Neural cell (in vitro differentiated cells): ENCODE measurements at regions not wholly inside any gene's neighbourhood (a gene's known extent, or its start where the extent isn't known, plus 50 kb on each side); places are given as distances from the start of the nearest gene placed in this dataset.

Experiments
- H2AFZ ChIP-seq: fragments of 200-600, 300-800 bp; sonication (generic), shearing (Covaris generic); 2 replicates; pipeline ENCODE4 v1.6.0; 2014; ENCODE audit warnings: low read depth, mild to moderate bottlenecking, antibody characterized with exemption, low read length, moderate library complexity
- H3F3A ChIP-seq: fragments of 200-600 bp; shearing (Covaris generic); 2 replicates; pipeline ENCODE4 v1.6.1; 2016; ENCODE audit warnings: mild to moderate bottlenecking, moderate library complexity, mixed read lengths, antibody characterized with exemption, low read length; ENCODE audit not compliant: insufficient read depth, poor library complexity, severe bottlenecking
- H3K27ac ChIP-seq: fragments of 200-600, 300-800 bp; sonication (generic), shearing (Covaris generic); 2 replicates; pipeline ENCODE4 v1.5.1; 2014; ENCODE audit warnings: mild to moderate bottlenecking, low read length, moderate library complexity
- H3K27me3 ChIP-seq: fragments of 300-800, 200-600 bp; sonication (generic), shearing (Covaris generic); 2 replicates; pipeline ENCODE4 v1.6.0; 2014; ENCODE audit warnings: mild to moderate bottlenecking, low read depth, low read length, moderate library complexity; ENCODE audit not compliant: insufficient read depth
- H3K36me3 ChIP-seq: fragments of 300-800, 200-600 bp; sonication (generic), shearing (Covaris generic); 2 replicates; pipeline ENCODE4 v1.5.1; 2014; ENCODE audit warnings: mild to moderate bottlenecking, antibody characterized with exemption, low read length, moderate library complexity; ENCODE audit not compliant: insufficient read depth
- H3K4me2 ChIP-seq: fragments of 300-800, 200-600 bp; sonication (generic), shearing (Covaris generic); 2 replicates; pipeline ENCODE4 v1.6.0; 2014; ENCODE audit warnings: mild to moderate bottlenecking, low read length
- H3K4me3 ChIP-seq: fragments of 300-800, 200-600 bp; sonication (generic), shearing (Covaris generic); 2 replicates; pipeline ENCODE4 v1.5.1; 2014; ENCODE audit warnings: mild to moderate bottlenecking, low read length, moderate library complexity
- H3K79me2 ChIP-seq: fragments of 200-600 bp; shearing (Covaris generic); replicated peaks from 2 replicates; pipeline ENCODE4 v1.6.0; 2014; ENCODE audit warnings: mild to moderate bottlenecking, low read length, moderate library complexity; ENCODE audit not compliant: insufficient read depth
- H3K9ac ChIP-seq: fragments of 300-800, 200-600 bp; sonication (generic), shearing (Covaris generic); 2 replicates; pipeline ENCODE4 v1.6.1; 2016; ENCODE audit warnings: mild to moderate bottlenecking, low read length, mixed read lengths
- H3K9me2 ChIP-seq: fragments of 200-600 bp; shearing (Covaris generic); 2 replicates; pipeline ENCODE4 v1.6.1; 2016; ENCODE audit warnings: mild to moderate bottlenecking, low read length, mixed read lengths; ENCODE audit not compliant: insufficient read depth
- H3K9me3 ChIP-seq: fragments of 200-600, 300-800 bp; sonication (generic), shearing (Covaris generic); 2 replicates; pipeline ENCODE4 v1.6.1; 2016; ENCODE audit warnings: mild to moderate bottlenecking, mixed run types, low read length, moderate library complexity, mixed read lengths
- H4K20me1 ChIP-seq: fragments of 200-600 bp; shearing (Covaris generic); 2 replicates; pipeline ENCODE4 v1.6.1; 2016; ENCODE audit warnings: mild to moderate bottlenecking, mixed run types; ENCODE audit not compliant: insufficient read depth
- CTCF ChIP-seq: fragments of 450-650 bp; IDR thresholded peaks from 2 replicates; pipeline ENCODE4 v1.5.1; 2014; ENCODE audit warnings: antibody characterized with exemption, mild to moderate bottlenecking, moderate library complexity; ENCODE audit not compliant: poor library complexity, severe bottlenecking
- EP300 ChIP-seq: fragments of 450-650 bp; conservative IDR thresholded peaks from 2 replicates; pipeline ENCODE4 v1.6.1; 2014; ENCODE audit warnings: antibody characterized with exemption, mild to moderate bottlenecking, moderate library complexity; ENCODE audit not compliant: poor library complexity, severe bottlenecking
- EZH2 ChIP-seq: fragments of 200-600, 300-800 bp; shearing (Covaris generic), sonication (generic); IDR thresholded peaks from 2 replicates; pipeline ENCODE4 v1.6.1; 2014; ENCODE audit warnings: antibody characterized with exemption, low read length, borderline replicate concordance, mild to moderate bottlenecking; ENCODE audit not compliant: insufficient read depth, poor library complexity, severe bottlenecking
- MXI1 ChIP-seq: fragments of 450-650 bp; conservative IDR thresholded peaks from 2 replicates; pipeline ENCODE4 v1.6.1; 2014; ENCODE audit warnings: antibody characterized with exemption, mild to moderate bottlenecking; ENCODE audit not compliant: poor library complexity, severe bottlenecking
- POLR2AphosphoS5 ChIP-seq: IDR thresholded peaks from 2 replicates; pipeline ENCODE4 v1.6.1; 2012
- RAD21 ChIP-seq: fragments of 450-650 bp; conservative IDR thresholded peaks from 2 replicates; pipeline ENCODE4 v1.6.1; 2014; ENCODE audit warnings: antibody characterized with exemption, mild to moderate bottlenecking, moderate library complexity
- REST ChIP-seq: IDR thresholded peaks from 2 replicates; pipeline ENCODE4 v1.6.1; 2012; ENCODE audit warnings: borderline replicate concordance
- SMC3 ChIP-seq: fragments of 450-650 bp; conservative IDR thresholded peaks from 2 replicates; pipeline ENCODE4 v1.6.1; 2014; ENCODE audit warnings: antibody characterized with exemption, mild to moderate bottlenecking, moderate library complexity; ENCODE audit not compliant: poor library complexity
- TAF1 ChIP-seq: IDR thresholded peaks from 2 replicates; pipeline ENCODE4 v1.6.1; 2012; ENCODE audit warnings: low read depth

GRCh38 chr22:48782326-48782725, 1045.3 kb downstream of the BRD1 start:
- H4K20me1 ChIP-seq: no peaks in the 10 kb centered on the region
- H3K4me3 ChIP-seq: no peak overlapping the region
- no peaks in the 10 kb centered on the region for H3F3A ChIP-seq
- TF ChIP-seq POLR2AphosphoS5 (no peak), RAD21 (no peak), MXI1 (no peak), EZH2 (no peak), SMC3 (no peak), CTCF (no peak), REST (no peak), TAF1 (no peak), EP300 (no peak)
- no peaks in the 10 kb centered on the region for H3K36me3 ChIP-seq
- H3K9ac ChIP-seq: no peak overlapping the region
- H3K27ac ChIP-seq: no peak overlapping the region
- H3K79me2 ChIP-seq: no peaks in the 10 kb centered on the region
- H3K27me3 ChIP-seq: no peaks in the 10 kb centered on the region
- no peaks in the 10 kb centered on the region for H3K9me2 ChIP-seq
- no peaks in the 10 kb centered on the region for H3K9me3 ChIP-seq
- H3K4me2 ChIP-seq: no peak overlapping the region
- no peak overlapping the region for H2AFZ ChIP-seq

- Histone ChIP-seq H3K4me3 (no peak overlapping the region), H3K9me2 (no peaks in the 10 kb centered on the region), H4K20me1 (no peaks in the 10 kb centered on the region), H3K36me3 (no peaks in the 10 kb centered on the region), H2AFZ (no peak overlapping the region), H3K79me2 (no peaks in the 10 kb centered on the region), H3K4me2 (no peak overlapping the region), H3K9me3 (no peaks in the 10 kb centered on the region), H3K9ac (no peak overlapping the region), H3F3A (no peaks in the 10 kb centered on the region), H3K27ac (no peak overlapping the region), H3K27me3 (no peaks in the 10 kb centered on the region)
- TF ChIP-seq EP300: no peak
- TF ChIP-seq RAD21: no peak
- no peak for TF ChIP-seq EZH2
- TF ChIP-seq REST: no peak
- TF ChIP-seq MXI1: no peak
- TF ChIP-seq CTCF: no peak
- TF ChIP-seq SMC3: no peak
- no peak for TF ChIP-seq TAF1
- no peak for TF ChIP-seq POLR2AphosphoS5
Measured at GRCh38 chr22:48781868-48782267, 1045.8 kb downstream of the BRD1 start.
